GM12874 (cell line): ENCODE measurements at regions not wholly inside any gene's neighbourhood (a gene's known extent, or its start where the extent isn't known, plus 50 kb on each side); places are given as distances from the start of the nearest gene placed in this dataset.

Source experiments
- CTCF ChIP-seq: IDR thresholded peaks from 2 replicates; pipeline ENCODE4 v1.5.1; 2011; ENCODE audit warnings: low read depth, mild to moderate bottlenecking, control low read depth, low read length, moderate library complexity; ENCODE audit not compliant: insufficient read depth

GRCh38 chr3:111285694-111286093 is 214.1 kb downstream of the NECTIN3 start:
- TF ChIP-seq CTCF = no peak

GRCh38 chr3:111286746-111287145 is 215.1 kb downstream of the NECTIN3 start:
- no peak for TF ChIP-seq CTCF

GRCh38 chr3:111292117-111292516 is 220.5 kb downstream of the NECTIN3 start:
- no peak for TF ChIP-seq CTCF

GRCh38 chr3:111299192-111299615 is 227.6 kb downstream of the NECTIN3 start:
- no peak for TF ChIP-seq CTCF

- TF ChIP-seq CTCF = no peak
Measured at GRCh38 chr3:111301238-111301798, 229.7 kb downstream of the NECTIN3 start.

GRCh38 chr3:111302063-111302462 is 230.4 kb downstream of the NECTIN3 start:
- no peak for TF ChIP-seq CTCF

- TF ChIP-seq CTCF = no peak
Measured at GRCh38 chr3:111303760-111304159, 232.1 kb downstream of the NECTIN3 start.

GRCh38 chr3:111307676-111308075 is 234.3 kb upstream of the CD96 start:
- no peak for TF ChIP-seq CTCF
